Fibroblast of the aortic adventitia (primary cell): ENCODE measurements at regions not wholly inside any gene's neighbourhood (a gene's known extent, or its start where the extent isn't known, plus 50 kb on each side); places are given as distances from the start of the nearest gene placed in this dataset.

Source experiments
- DNase-seq: peaks from one replicate; pipeline ENCODE4 v3.0.0-alpha.2; 2010; ENCODE audit warnings: low read depth
- H3K4me3 ChIP-seq: 2 replicates; pipeline ENCODE4 v1.5.1; 2011; ENCODE audit warnings: low read depth, mild to moderate bottlenecking, control low read depth, low read length, moderate library complexity
- CTCF ChIP-seq: IDR thresholded peaks from 2 replicates; pipeline ENCODE4 v1.5.1; 2011; ENCODE audit warnings: mild to moderate bottlenecking, low read length, control low read depth, inconsistent platforms; ENCODE audit not compliant: insufficient read depth

DNA sequence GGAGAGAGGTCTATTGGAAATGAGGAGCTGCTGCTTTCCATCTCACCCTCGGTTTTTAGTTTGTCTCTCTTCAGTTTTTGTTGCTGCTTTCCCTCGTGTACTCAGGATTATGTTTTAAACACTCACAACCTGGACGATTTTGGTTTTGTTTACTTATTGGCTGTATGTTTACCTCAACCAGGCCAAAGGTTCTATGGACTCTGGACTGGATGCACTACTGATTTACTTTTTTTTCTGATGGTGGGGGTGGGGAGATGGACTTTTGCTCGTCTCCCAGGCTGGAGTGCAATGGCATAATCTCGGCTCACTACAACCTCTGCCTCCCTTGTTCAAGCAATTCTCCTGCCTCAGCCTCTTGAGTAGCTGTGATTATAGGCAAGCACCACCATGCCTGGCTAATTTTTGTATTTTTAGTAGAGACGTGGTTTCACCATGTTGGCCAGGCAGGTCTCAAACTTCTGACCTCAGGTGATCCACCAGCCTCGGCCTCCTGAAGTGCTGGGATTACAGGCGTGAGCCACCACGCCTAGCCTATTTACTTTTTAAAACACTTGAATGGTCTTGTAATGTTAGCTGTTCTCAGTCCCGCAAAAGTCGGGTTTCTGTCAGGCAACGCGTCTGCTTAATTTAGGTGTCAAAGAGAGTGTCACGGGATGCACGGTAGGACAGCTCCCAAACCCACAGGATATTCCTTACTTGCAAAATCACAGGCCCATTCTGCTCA is 148.2 kb upstream of the RIPOR2 start:
- DNase-seq = no peak
- no peak overlapping the region for H3K4me3 ChIP-seq
- TF ChIP-seq CTCF = no peak

- DNase-seq = no peak
- no peak overlapping the region for H3K4me3 ChIP-seq
- TF ChIP-seq CTCF = no peak
Measured at GRCh38 chr6:25084508-25084833, 148.7 kb upstream of the RIPOR2 start.

DNA sequence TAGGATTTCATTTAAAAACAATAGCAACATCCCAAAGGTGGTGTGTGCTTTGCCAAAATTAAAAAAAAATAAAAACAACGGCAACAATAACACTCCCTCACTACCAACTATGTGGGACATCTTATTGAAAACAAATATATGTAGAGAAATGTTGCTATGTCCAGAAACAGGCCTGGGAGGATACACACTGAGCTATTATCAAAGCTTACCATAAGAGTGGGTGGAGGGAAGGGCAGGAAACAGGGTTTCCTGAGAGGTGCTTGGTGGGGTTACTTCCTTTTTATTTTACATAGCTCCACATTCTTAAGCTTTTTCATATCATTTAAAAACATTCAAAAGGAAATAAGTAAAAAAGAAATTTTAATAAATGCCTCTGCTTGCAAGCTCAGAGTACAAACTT is 150.0 kb upstream of the RIPOR2 start:
- TF ChIP-seq CTCF = no peak
- no peak for DNase-seq
- no peak overlapping the region for H3K4me3 ChIP-seq

DNA sequence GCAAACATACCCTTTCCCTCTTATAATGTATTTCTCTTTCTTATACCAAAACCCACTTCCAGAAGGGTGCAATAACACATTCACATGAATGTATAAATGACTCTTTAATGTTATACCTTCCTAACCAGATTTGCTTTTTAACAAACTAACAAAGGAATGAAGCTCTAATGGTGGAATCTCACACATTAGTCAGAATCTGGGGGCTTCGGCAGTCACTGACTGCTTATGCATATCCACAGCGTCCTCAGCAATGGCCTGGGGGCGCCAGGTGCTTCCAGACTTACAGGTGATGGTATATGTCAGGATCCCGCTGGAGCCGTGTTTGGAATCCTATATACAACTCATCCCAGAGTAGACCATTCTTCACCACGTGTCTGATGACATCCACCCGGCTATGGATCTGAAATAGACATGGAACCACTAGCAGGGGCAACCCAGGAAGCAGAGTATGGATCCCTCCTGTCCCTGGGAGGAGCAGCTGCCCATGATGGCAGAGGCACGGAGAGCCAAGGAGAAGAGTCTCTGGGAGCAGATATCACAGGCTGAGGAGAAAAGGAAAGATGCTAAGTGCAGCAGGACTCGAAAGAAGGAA is 150.8 kb upstream of the RIPOR2 start:
- DNase-seq = no peak
- no peak overlapping the region for H3K4me3 ChIP-seq
- no peak for TF ChIP-seq CTCF

DNA sequence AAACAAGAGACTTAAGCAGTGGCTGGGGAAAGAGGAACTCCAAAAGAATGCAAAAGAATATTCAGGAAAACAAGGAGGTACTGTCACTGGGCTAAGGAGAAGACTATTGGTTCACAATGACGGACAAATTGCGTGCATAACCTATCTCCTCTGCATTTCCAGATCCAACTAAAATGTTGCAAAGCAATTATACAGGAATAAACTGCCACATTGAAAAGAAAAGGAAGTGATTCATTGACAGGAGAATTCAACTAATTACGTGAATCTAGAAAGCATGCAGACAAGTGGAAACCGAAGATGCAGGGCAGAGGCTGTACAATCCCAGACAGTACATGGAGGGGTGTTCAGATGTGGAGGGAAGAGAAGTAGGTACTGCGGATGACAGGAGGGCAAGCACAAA is 152.8 kb upstream of the RIPOR2 start:
- TF ChIP-seq CTCF = no peak
- DNase-seq = peak; percentile 3
- no peak overlapping the region for H3K4me3 ChIP-seq

- TF ChIP-seq CTCF = no peak
- no peak overlapping the region for H3K4me3 ChIP-seq
- DNase-seq = no peak
Measured at GRCh38 chr6:25089442-25089841, 153.7 kb upstream of the RIPOR2 start.

- DNase-seq = no peak
- no peak for TF ChIP-seq CTCF
- H3K4me3 ChIP-seq = no peak overlapping the region
Measured at GRCh38 chr6:25094726-25095125, 159.0 kb upstream of the RIPOR2 start.
